Keratinocyte (primary cell): ENCODE measurements at regions not wholly inside any gene's neighbourhood (a gene's known extent, or its start where the extent isn't known, plus 50 kb on each side); places are given as distances from the start of the nearest gene placed in this dataset.

Experiments
- DNase-seq: peaks from one replicate; pipeline ENCODE4 v3.0.0-alpha.2; 2011; ENCODE audit warnings: low read depth, missing footprints, low spot score
- FAIRE-seq: peaks from 2 replicates; lab custom pipeline; 2011; peaks lifted over from hg19 to GRCh38; lab: Jason Lieb, UNC
- H2AFZ ChIP-seq: 2 replicates; pipeline ENCODE4 v1.6.0; 2012; ENCODE audit warnings: low read length, control low read depth, inconsistent platforms; ENCODE audit not compliant: control insufficient read depth
- H3K27ac ChIP-seq: 2 replicates; pipeline ENCODE4 v1.5.1; 2011; ENCODE audit warnings: low read length; ENCODE audit not compliant: control insufficient read depth, insufficient read depth
- H3K27me3 ChIP-seq: 3 replicates; pipeline ENCODE4 v1.6.0; 2011; ENCODE audit warnings: low read length; ENCODE audit not compliant: control insufficient read depth, insufficient read depth; ENCODE audit errors: extremely low read depth
- H3K36me3 ChIP-seq, 2 experiments: 2 replicates in 1 of 2; 3 replicates in 1 of 2; pipeline ENCODE4 v1.5.1; 2011; ENCODE audit warnings: low read length in 2 of 2, mild to moderate bottlenecking in 1 of 2; ENCODE audit not compliant: control insufficient read depth in 2 of 2, insufficient read depth in 2 of 2; ENCODE audit errors: extremely low read depth in 1 of 2
- H3K4me1 ChIP-seq: 3 replicates; pipeline ENCODE4 v1.5.1; 2011; ENCODE audit warnings: low read length; ENCODE audit not compliant: control insufficient read depth, insufficient read depth; ENCODE audit errors: extremely low read depth
- H3K4me2 ChIP-seq: 3 replicates; pipeline ENCODE4 v1.6.0; 2011; ENCODE audit warnings: low read depth, low read length; ENCODE audit not compliant: control insufficient read depth, insufficient read depth; ENCODE audit errors: extremely low read depth
- H3K4me3 ChIP-seq, 3 experiments: fragments of 200-600 bp in 1 of 3; sonication (generic) in 1 of 3; 2 replicates in 2 of 3; 3 replicates in 1 of 3; pipeline ENCODE4 v1.5.1; 2011 to 2016; ENCODE audit warnings: low read length in 3 of 3, mild to moderate bottlenecking in 3 of 3, control low read depth in 2 of 3, inconsistent platforms in 1 of 3, low read depth in 1 of 3, mixed read lengths in 1 of 3, mixed run types in 1 of 3, moderate library complexity in 1 of 3; ENCODE audit not compliant: control insufficient read depth in 2 of 3, insufficient read depth in 2 of 3; ENCODE audit errors: extremely low read depth in 1 of 3
- H3K79me2 ChIP-seq: 2 replicates; pipeline ENCODE4 v1.6.0; 2012; ENCODE audit warnings: low read length; ENCODE audit not compliant: control insufficient read depth, insufficient read depth
- H3K9ac ChIP-seq: 3 replicates; pipeline ENCODE4 v1.6.0; 2011; ENCODE audit warnings: low read length; ENCODE audit not compliant: control insufficient read depth, insufficient read depth; ENCODE audit errors: extremely low read depth
- H3K9me1 ChIP-seq: 3 replicates; pipeline ENCODE4 v1.6.0; 2011; ENCODE audit warnings: low read length; ENCODE audit not compliant: control insufficient read depth, insufficient read depth; ENCODE audit errors: extremely low read depth
- H3K9me3 ChIP-seq: 2 replicates; pipeline ENCODE4 v1.5.1; 2012; ENCODE audit warnings: low read depth, low read length; ENCODE audit not compliant: control insufficient read depth
- H4K20me1 ChIP-seq: 3 replicates; pipeline ENCODE4 v1.6.0; 2011; ENCODE audit warnings: low read length; ENCODE audit not compliant: control insufficient read depth, insufficient read depth; ENCODE audit errors: extremely low read depth
- EZH2 ChIP-seq: IDR thresholded peaks from one replicate; pipeline ENCODE4 v1.6.1; 2012; ENCODE audit warnings: inconsistent platforms, mild to moderate bottlenecking, low read length, moderate library complexity
- dilution Hi-C: fragments of 300-500 bp; cut with MboI; formaldehyde crosslinking; loops from one replicate; pipeline ENCODE4 v1.7.0; 2020; ENCODE audit warnings: low sequenced_read_pairs; ENCODE audit not compliant: extremely low pct_ligation_motif_present
- TF ChIP-seq, protein P1 (sequence below), 3 experiments: IDR thresholded peaks in 1 of 3; conservative IDR thresholded peaks in 1 of 3; optimal IDR thresholded peaks in 1 of 3; 2 replicates in 2 of 3; 3 replicates in 1 of 3; pipeline versions ENCODE3 to v1.5.1; 2011; ENCODE audit warnings: low read length in 3 of 3, mild to moderate bottlenecking in 3 of 3, moderate library complexity in 2 of 3, control low read depth in 1 of 3, inconsistent platforms in 1 of 3; ENCODE audit not compliant: insufficient read depth in 2 of 3; ENCODE audit errors: extremely low read depth in 1 of 3

DNA sequence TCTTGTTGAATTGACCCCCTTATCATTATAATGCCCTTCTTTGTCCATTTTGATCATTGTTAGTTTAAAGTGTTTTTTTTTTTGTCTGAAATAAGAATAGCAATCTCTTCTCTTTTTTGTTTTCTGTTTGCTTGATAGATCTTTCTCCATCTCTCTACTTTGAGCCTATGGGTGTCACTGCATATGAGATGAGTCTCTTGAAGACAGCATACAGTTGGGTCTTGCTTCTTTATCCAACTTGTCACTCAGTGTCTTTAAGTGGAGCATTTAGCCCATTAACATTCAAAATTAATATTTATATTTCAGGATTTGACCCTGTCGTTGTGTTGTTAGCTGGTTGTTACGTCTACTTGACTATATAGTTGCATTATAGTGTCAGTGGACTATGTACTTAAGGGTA, 135.4 kb downstream of the HMHB1 start:
- FAIRE-seq, result no peak
- dilution Hi-C loops, result loop anchor here (25.0 kb wide), 1 partner anchor 110 kb away; no protein-coding TSS in a partner anchor

GRCh38 chr5:143952809-143953208, 140.8 kb downstream of the HMHB1 start:
- dilution Hi-C loops, result no loop called here
- no peak overlapping the region for H3K4me2 ChIP-seq
- H3K4me1 ChIP-seq, result no peaks in the 10 kb centered on the region
- H3K79me2 ChIP-seq, result no peaks in the 10 kb centered on the region
- no peak overlapping the region for H2AFZ ChIP-seq
- H3K9me3 ChIP-seq, result no peaks in the 10 kb centered on the region
- FAIRE-seq (no peak), DNase-seq (no peak)
- H3K27me3 ChIP-seq, result no peaks in the 10 kb centered on the region
- no peak overlapping the region for H3K9ac ChIP-seq
- H3K4me3 ChIP-seq, result no peak overlapping the region
- H3K9me1 ChIP-seq, result no peaks in the 10 kb centered on the region
- no peak for TF ChIP-seq EZH2
- TF ChIP-seq, protein P1, sequence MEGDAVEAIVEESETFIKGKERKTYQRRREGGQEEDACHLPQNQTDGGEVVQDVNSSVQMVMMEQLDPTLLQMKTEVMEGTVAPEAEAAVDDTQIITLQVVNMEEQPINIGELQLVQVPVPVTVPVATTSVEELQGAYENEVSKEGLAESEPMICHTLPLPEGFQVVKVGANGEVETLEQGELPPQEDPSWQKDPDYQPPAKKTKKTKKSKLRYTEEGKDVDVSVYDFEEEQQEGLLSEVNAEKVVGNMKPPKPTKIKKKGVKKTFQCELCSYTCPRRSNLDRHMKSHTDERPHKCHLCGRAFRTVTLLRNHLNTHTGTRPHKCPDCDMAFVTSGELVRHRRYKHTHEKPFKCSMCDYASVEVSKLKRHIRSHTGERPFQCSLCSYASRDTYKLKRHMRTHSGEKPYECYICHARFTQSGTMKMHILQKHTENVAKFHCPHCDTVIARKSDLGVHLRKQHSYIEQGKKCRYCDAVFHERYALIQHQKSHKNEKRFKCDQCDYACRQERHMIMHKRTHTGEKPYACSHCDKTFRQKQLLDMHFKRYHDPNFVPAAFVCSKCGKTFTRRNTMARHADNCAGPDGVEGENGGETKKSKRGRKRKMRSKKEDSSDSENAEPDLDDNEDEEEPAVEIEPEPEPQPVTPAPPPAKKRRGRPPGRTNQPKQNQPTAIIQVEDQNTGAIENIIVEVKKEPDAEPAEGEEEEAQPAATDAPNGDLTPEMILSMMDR (optimal IDR thresholded peaks at IDR 0.05 in 1 of 3, IDR thresholded peaks at IDR 0.05 in 1 of 3, conservative IDR thresholded peaks at IDR 0.05 in 1 of 3; ENCODE audit: extremely low read depth in 1 of 3, insufficient read depth in 2 of 3, low read length in 3 of 3), result no peak
- H4K20me1 ChIP-seq, result no peaks in the 10 kb centered on the region
- H3K36me3 ChIP-seq, result no peaks in the 10 kb centered on the region
- H3K27ac ChIP-seq, result no peak overlapping the region

More for the DNA sequence above, 135.4 kb downstream of the HMHB1 start:
- Histone ChIP-seq H3K27ac (no peak overlapping the region), H3K36me3 (no peaks in the 10 kb centered on the region), H3K27me3 (no peaks in the 10 kb centered on the region), H3K79me2 (no peaks in the 10 kb centered on the region), H3K9me3 (no peaks in the 10 kb centered on the region), H2AFZ (no peak overlapping the region), H3K9ac (no peak overlapping the region), H3K4me3 (no peak overlapping the region), H3K4me2 (no peak overlapping the region), H3K4me1 (no peaks in the 10 kb centered on the region), H3K9me1 (no peaks in the 10 kb centered on the region), H4K20me1 (no peaks in the 10 kb centered on the region)
- TF ChIP-seq, protein P1 (optimal IDR thresholded peaks at IDR 0.05 in 1 of 3, IDR thresholded peaks at IDR 0.05 in 1 of 3, conservative IDR thresholded peaks at IDR 0.05 in 1 of 3; ENCODE audit: extremely low read depth in 1 of 3, insufficient read depth in 2 of 3, low read length in 3 of 3), result no peak
- no peak for TF ChIP-seq EZH2
- DNase-seq, result no peak
